NOMO-1 (cell line): ENCODE measurements at regions not wholly inside any gene's neighbourhood (a gene's known extent, or its start where the extent isn't known, plus 50 kb on each side); places are given as distances from the start of the nearest gene placed in this dataset.
"Not testable (repeated sequence)": the region's sequence is repeated elsewhere in the genome, so short reads cannot be mapped to it uniquely, and the experiment has no call there.

Experiments
- DNase-seq, 2 experiments: peaks; one replicate each; lab custom pipeline; 2025; ENCODE audit not compliant: unreplicated experiment in 2 of 2; lab: John Stamatoyannopoulos, UW

GRCh38 chr14:42481714-42482113, 875.0 kb downstream of the LRFN5 start:
- DNase-seq, result not testable (repeated sequence)

- no peak for DNase-seq
Measured at GRCh38 chr14:42480255-42480654, 873.6 kb downstream of the LRFN5 start.

- no peak for DNase-seq
Measured at GRCh38 chr14:42475289-42475688, 868.6 kb downstream of the LRFN5 start.

GRCh38 chr14:42470427-42470719, 863.7 kb downstream of the LRFN5 start:
- DNase-seq, result no peak

- DNase-seq, result no peak
Measured at GRCh38 chr14:42469637-42470426, 863.2 kb downstream of the LRFN5 start.

GRCh38 chr14:42460673-42461072, 854.0 kb downstream of the LRFN5 start:
- DNase-seq, result no peak

- DNase-seq, result no peak
Measured at GRCh38 chr14:42459171-42459685, 852.6 kb downstream of the LRFN5 start.

GRCh38 chr14:42441615-42442014, 834.9 kb downstream of the LRFN5 start:
- no peak for DNase-seq

GRCh38 chr14:42437809-42438208, 831.1 kb downstream of the LRFN5 start:
- DNase-seq, result peak; percentile 45 to 83

GRCh38 chr14:42429401-42429800, 822.7 kb downstream of the LRFN5 start:
- no peak for DNase-seq

- DNase-seq, result no peak
Measured at GRCh38 chr14:42428996-42429395, 822.3 kb downstream of the LRFN5 start.

GRCh38 chr14:42424501-42424900, 817.8 kb downstream of the LRFN5 start:
- no peak for DNase-seq

GRCh38 chr14:42421377-42422078, 814.9 kb downstream of the LRFN5 start:
- DNase-seq, result no peak

- no peak for DNase-seq
Measured at GRCh38 chr14:42420071-42420470, 813.4 kb downstream of the LRFN5 start.

GRCh38 chr14:42407153-42407552, 800.5 kb downstream of the LRFN5 start:
- DNase-seq, result no peak

- DNase-seq, result no peak
Measured at GRCh38 chr14:42391146-42391834, 784.6 kb downstream of the LRFN5 start.

GRCh38 chr14:42378880-42379279, 772.2 kb downstream of the LRFN5 start:
- no peak for DNase-seq

GRCh38 chr14:42378274-42378673, 771.6 kb downstream of the LRFN5 start:
- no peak for DNase-seq

GRCh38 chr14:42374332-42374731, 767.7 kb downstream of the LRFN5 start:
- no peak for DNase-seq

- no peak for DNase-seq
Measured at GRCh38 chr14:42370056-42370455, 763.4 kb downstream of the LRFN5 start.

GRCh38 chr14:42368234-42368633, 761.6 kb downstream of the LRFN5 start:
- DNase-seq, result no peak

- DNase-seq, result peak in 1 of 2 experiments; percentile 39
Measured at GRCh38 chr14:42353315-42353714, 746.6 kb downstream of the LRFN5 start.
